ENCODE measurements at regions not wholly inside any gene's neighbourhood (a gene's known extent, or its start where the extent isn't known, plus 50 kb on each side); places are given as distances from the start of the nearest gene placed in this dataset.

DNA sequence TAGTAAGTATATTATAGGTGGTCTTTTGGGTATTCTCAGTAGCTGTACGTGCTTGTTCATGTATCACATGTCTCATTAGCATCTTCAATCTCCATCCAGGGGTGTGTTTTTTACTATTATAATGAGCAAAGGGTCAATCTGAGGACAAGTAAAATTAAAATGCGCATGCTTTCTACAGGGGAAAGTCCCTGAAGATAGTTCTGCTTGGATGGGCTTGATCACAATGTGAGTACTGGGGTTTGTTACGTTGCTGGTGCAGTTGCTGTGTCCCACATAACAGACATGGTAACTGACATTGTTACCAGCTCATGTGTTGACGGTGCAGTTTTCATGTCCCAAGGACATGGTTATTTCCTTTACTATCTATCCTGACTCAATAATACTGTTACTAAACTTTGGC lies 65.9 kb downstream of the UCHL1 start:
- no peak for TF ChIP-seq CHD1 (IDR thresholded peaks at IDR 0.05; ENCODE audit: low read depth, low read length)
- no peak for TF ChIP-seq POLR2A (IDR thresholded peaks at IDR 0.05; ENCODE audit: low read depth, low read length)
- TF ChIP-seq CTCF (conservative IDR thresholded peaks at IDR 0.05; ENCODE audit: low read depth, low read length), result no peak
- TF ChIP-seq MXI1 (IDR thresholded peaks at IDR 0.05; ENCODE audit: borderline replicate concordance, low read depth, low read length), result no peak
- TF ChIP-seq RAD21 (IDR thresholded peaks at IDR 0.05; ENCODE audit: low read length), result no peak
- no peak for TF ChIP-seq CEBPB (IDR thresholded peaks at IDR 0.05; ENCODE audit: low read depth, low read length)
- TF ChIP-seq MAZ (IDR thresholded peaks at IDR 0.05; ENCODE audit: borderline replicate concordance, low read depth, low read length), result no peak
- no peak for TF ChIP-seq RCOR1 (IDR thresholded peaks at IDR 0.05; ENCODE audit: insufficient replicate concordance, low read length)
- no peak for TF ChIP-seq RFX5 (IDR thresholded peaks at IDR 0.05; ENCODE audit: low read depth, low read length)
- TF ChIP-seq BHLHE40 (IDR thresholded peaks at IDR 0.05; ENCODE audit: low read depth, low read length), result no peak

All from IMR-90 (cell line).